HepG2 (cell line): ENCODE measurements at regions not wholly inside any gene's neighbourhood (a gene's known extent, or its start where the extent isn't known, plus 50 kb on each side); places are given as distances from the start of the nearest gene placed in this dataset.

Experiments
- ATAC-seq: fragments of 200-7000 bp; cut with Tn5 transposase; 3 replicates; pipeline ENCODE4 v1.9.1; 2020; ENCODE audit warnings: mild to moderate bottlenecking, moderate library complexity
- BruUV-seq: library from RNA; stranded (reverse); fragments of 400-500 nt; replicated peaks from 2 replicates; lab custom pipeline; 2021; lab: Mats Ljungman, UMichigan
- CTCF ChIA-PET: fragments of 300-600 bp; formaldehyde crosslinking; extraction: SDS; loops from one replicate; lab custom pipeline; 2021; ENCODE audit warnings: low total read pairs, inconsistent platforms, low intra/inter-chr PET ratio; lab: Yijun Ruan, JAX
- POLR2A ChIA-PET: fragments of 350-600 bp; sonication (Branson Sonifier 250); formaldehyde crosslinking; loops from one replicate; lab custom pipeline; 2020; ENCODE audit warnings: antibody characterized with exemption, inconsistent platforms; lab: Yijun Ruan, JAX
- DNase-seq: peaks from one replicate; pipeline ENCODE4 v3.0.0-alpha.2; 2015; ENCODE audit warnings: low spot score
- FAIRE-seq: peaks from 3 replicates; lab custom pipeline; 2011; peaks lifted over from hg19 to GRCh38; lab: Jason Lieb, UNC
- H2AFZ ChIP-seq: one replicate; pipeline ENCODE4 v1.6.1; 2011; ENCODE audit warnings: low read length, inconsistent platforms
- H3K27ac ChIP-seq: fragments of 300-600 bp; 3 replicates; pipeline ENCODE4 v1.8.0; 2011; ENCODE audit warnings: mixed run types, mild to moderate bottlenecking, mixed read lengths, low read length, inconsistent platforms; ENCODE audit not compliant: insufficient read depth; ENCODE audit errors: extremely low read length
- H3K27me3 ChIP-seq, 2 experiments: fragments of 200-600 bp in 1 of 2; 2 replicates in 1 of 2; 3 replicates in 1 of 2; pipeline versions ENCODE4 v1.6.0 to v1.8.0; 2011; ENCODE audit warnings: low read length in 2 of 2, mild to moderate bottlenecking in 2 of 2, moderate library complexity in 2 of 2, inconsistent platforms in 1 of 2; ENCODE audit not compliant: insufficient read depth in 2 of 2, control insufficient read depth in 1 of 2
- H3K36me3 ChIP-seq, 2 experiments: fragments of 200-600 bp in 1 of 2; replicated peaks in 1 of 2; 2 replicates in 1 of 2; 3 replicates in 1 of 2; pipeline versions ENCODE4 v1.5.1 to v1.8.0; 2011; ENCODE audit warnings: low read length in 2 of 2, inconsistent platforms in 1 of 2; ENCODE audit not compliant: insufficient read depth in 2 of 2, control insufficient read depth in 1 of 2
- H3K4me1 ChIP-seq: 2 replicates; pipeline ENCODE4 v1.5.1; 2012; ENCODE audit warnings: low read length, inconsistent platforms; ENCODE audit not compliant: insufficient read depth
- H3K4me2 ChIP-seq: 2 replicates; pipeline ENCODE4 v1.6.0; 2011; ENCODE audit warnings: low read depth, low read length, inconsistent platforms
- H3K4me3 ChIP-seq, 3 experiments: fragments of 200-600 bp in 1 of 3; sonication (generic), shearing (Covaris generic) in 1 of 3; replicated peaks in 1 of 3; 2 replicates each; pipeline ENCODE4 v1.5.1; 2011 to 2016; ENCODE audit warnings: low read length in 3 of 3, inconsistent platforms in 2 of 3, low read depth in 2 of 3, mild to moderate bottlenecking in 2 of 3, control low read depth in 1 of 3, mixed read lengths in 1 of 3; ENCODE audit not compliant: insufficient read depth in 1 of 3
- H3K79me2 ChIP-seq: one replicate; pipeline ENCODE4 v1.6.1; 2011; ENCODE audit warnings: low read length, inconsistent platforms; ENCODE audit not compliant: insufficient read depth
- H3K9ac ChIP-seq: 2 replicates; pipeline ENCODE4 v1.6.0; 2011; ENCODE audit warnings: mild to moderate bottlenecking, low read depth, low read length, inconsistent platforms; ENCODE audit not compliant: insufficient read depth
- H3K9me3 ChIP-seq: 2 replicates; pipeline ENCODE4 v1.5.1; 2012; ENCODE audit warnings: mild to moderate bottlenecking, low read length
- H4K20me1 ChIP-seq: 2 replicates; pipeline ENCODE4 v1.6.0; 2011; ENCODE audit warnings: inconsistent platforms, mild to moderate bottlenecking, low read length, moderate library complexity; ENCODE audit not compliant: insufficient read depth
- CEBPG ChIP-seq: IDR thresholded peaks from 2 replicates; pipeline ENCODE4 v1.6.1; 2016
- ESRRA ChIP-seq: sonication (generic); formaldehyde crosslinking; IDR thresholded peaks from 2 replicates; pipeline ENCODE4 v1.5.1; 2020; ENCODE audit warnings: mild to moderate bottlenecking, low read depth, missing genetic modification reagents
- GATAD2A ChIP-seq: IDR thresholded peaks from 2 replicates; pipeline ENCODE4 v1.6.1; 2016
- HNF4G ChIP-seq, 2 experiments: sonication (generic) in 1 of 2; formaldehyde crosslinking in 1 of 2; IDR thresholded peaks; 2 replicates each; pipeline versions ENCODE4 v1.4.0 to v1.6.1; 2011 to 2020; ENCODE audit warnings: borderline replicate concordance in 2 of 2, low read depth in 2 of 2, mild to moderate bottlenecking in 2 of 2, low read length in 1 of 2, missing genetic modification reagents in 1 of 2, moderate library complexity in 1 of 2
- HNRNPLL ChIP-seq: fragments of 200-400 bp; formaldehyde crosslinking; IDR thresholded peaks from 2 replicates; pipeline ENCODE4 v1.6.1; 2017; ENCODE audit warnings: mild to moderate bottlenecking, low read depth, low read length; ENCODE audit not compliant: poor library complexity, severe bottlenecking
- NFATC3 ChIP-seq: sonication (generic); formaldehyde crosslinking; IDR thresholded peaks from 2 replicates; pipeline ENCODE4 v1.5.1; 2020; ENCODE audit warnings: mild to moderate bottlenecking, missing genetic modification reagents
- ZNF24 ChIP-seq: fragments of 450-650 bp; IDR thresholded peaks from 2 replicates; pipeline ENCODE4 v1.6.1; 2017; ENCODE audit warnings: antibody characterized with exemption, mild to moderate bottlenecking
- ZNF530 ChIP-seq: sonication (generic); formaldehyde crosslinking; IDR thresholded peaks from 2 replicates; pipeline ENCODE4 v1.5.0; 2020; ENCODE audit warnings: low read depth, mild to moderate bottlenecking, missing genetic modification reagents
- WGBS: methylation state at CpG from one replicate; pipeline ENCODE4 v1.1.6; 2017; ENCODE audit warnings: low lambda C conversion rate; 5-methylcytosine and 5-hydroxymethylcytosine counted together
- in situ Hi-C: cut with HindIII; loops from 2 replicates; pipeline ENCODE4 v1.10.0; 2017; ENCODE audit warnings: low pct_unique_long_range_greater_than_20kb; ENCODE audit not compliant: extremely low pct_ligation_motif_present
- intact Hi-C: fragments of 100-400 bp; cut with micrococcal nuclease; formaldehyde crosslinking; loops from one replicate; pipeline ENCODE4 v1.10.0; 2022; ENCODE audit not compliant: unreplicated experiment
- TF ChIP-seq, protein P1 (sequence below): sonication (generic); formaldehyde crosslinking; IDR thresholded peaks from 2 replicates; pipeline ENCODE4 v1.8.0; 2022; ENCODE audit warnings: mild to moderate bottlenecking, missing genetic modification reagents, moderate library complexity
- TF ChIP-seq, protein P2 (sequence below): sonication (generic); formaldehyde crosslinking; IDR thresholded peaks from 2 replicates; pipeline ENCODE4 v1.4.0; 2020; ENCODE audit warnings: missing genetic modification reagents

GRCh38 chr4:37139987-37140386 is 104.6 kb upstream of the NWD2 start (continued):
- TF ChIP-seq HNRNPLL: no peak
- no peak for TF ChIP-seq ZNF24
- no peak for TF ChIP-seq CEBPG (CRISPR knock-in tag)
- TF ChIP-seq ESRRA (CRISPR knock-in tag): no peak
- no peak for TF ChIP-seq NFATC3 (CRISPR knock-in tag)
- TF ChIP-seq, all 625 proteins: peak for 0

DNA sequence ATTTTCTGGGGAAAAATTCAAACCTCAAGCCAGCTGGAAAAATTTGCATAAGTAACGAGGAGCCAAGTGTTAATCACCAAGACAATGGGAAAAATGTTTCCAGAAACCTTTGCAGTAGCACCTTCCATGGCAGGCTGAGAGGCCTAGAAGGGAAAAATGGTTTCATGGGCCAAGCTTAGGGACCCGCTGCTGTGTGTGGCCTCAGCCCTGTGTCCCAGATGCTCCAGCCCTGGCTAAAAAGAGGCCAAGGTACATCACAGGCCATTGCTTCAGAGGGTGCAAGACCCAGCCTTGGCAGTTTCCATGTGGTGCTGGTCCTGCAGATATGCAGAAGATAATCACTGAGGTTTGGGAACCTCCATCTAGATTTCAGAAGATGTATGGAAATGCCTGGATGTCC is 98.3 kb upstream of the NWD2 start:
- no peak overlapping the region for H3K4me2 ChIP-seq
- no peak overlapping the region for H3K9ac ChIP-seq
- H3K4me1 ChIP-seq: no peaks in the 10 kb centered on the region
- no peaks in the 10 kb centered on the region for H3K79me2 ChIP-seq
- FAIRE-seq (no peak), ATAC-seq (no peak), DNase-seq (no peak)
- H2AFZ ChIP-seq: no peak overlapping the region
- ChIA-PET POLR2A (no interaction called here), CTCF (no interaction called here)
- H3K36me3 ChIP-seq: no peaks in the 10 kb centered on the region
- BruUV-seq: no TSS peak
- H4K20me1 ChIP-seq: no peaks in the 10 kb centered on the region
- TF ChIP-seq, protein P1, sequence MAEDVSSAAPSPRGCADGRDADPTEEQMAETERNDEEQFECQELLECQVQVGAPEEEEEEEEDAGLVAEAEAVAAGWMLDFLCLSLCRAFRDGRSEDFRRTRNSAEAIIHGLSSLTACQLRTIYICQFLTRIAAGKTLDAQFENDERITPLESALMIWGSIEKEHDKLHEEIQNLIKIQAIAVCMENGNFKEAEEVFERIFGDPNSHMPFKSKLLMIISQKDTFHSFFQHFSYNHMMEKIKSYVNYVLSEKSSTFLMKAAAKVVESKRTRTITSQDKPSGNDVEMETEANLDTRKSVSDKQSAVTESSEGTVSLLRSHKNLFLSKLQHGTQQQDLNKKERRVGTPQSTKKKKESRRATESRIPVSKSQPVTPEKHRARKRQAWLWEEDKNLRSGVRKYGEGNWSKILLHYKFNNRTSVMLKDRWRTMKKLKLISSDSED (CRISPR knock-in tag): no peak
- no peak for TF ChIP-seq HNF4G (IDR thresholded peaks at IDR 0.05; ENCODE audit: borderline replicate concordance, low read depth, low read length)
- no peak for TF ChIP-seq HNF4G (CRISPR knock-in tag; IDR thresholded peaks at IDR 0.05; ENCODE audit: borderline replicate concordance, low read depth)
- TF ChIP-seq ZNF530 (CRISPR knock-in tag): no peak
- TF ChIP-seq, protein P2, sequence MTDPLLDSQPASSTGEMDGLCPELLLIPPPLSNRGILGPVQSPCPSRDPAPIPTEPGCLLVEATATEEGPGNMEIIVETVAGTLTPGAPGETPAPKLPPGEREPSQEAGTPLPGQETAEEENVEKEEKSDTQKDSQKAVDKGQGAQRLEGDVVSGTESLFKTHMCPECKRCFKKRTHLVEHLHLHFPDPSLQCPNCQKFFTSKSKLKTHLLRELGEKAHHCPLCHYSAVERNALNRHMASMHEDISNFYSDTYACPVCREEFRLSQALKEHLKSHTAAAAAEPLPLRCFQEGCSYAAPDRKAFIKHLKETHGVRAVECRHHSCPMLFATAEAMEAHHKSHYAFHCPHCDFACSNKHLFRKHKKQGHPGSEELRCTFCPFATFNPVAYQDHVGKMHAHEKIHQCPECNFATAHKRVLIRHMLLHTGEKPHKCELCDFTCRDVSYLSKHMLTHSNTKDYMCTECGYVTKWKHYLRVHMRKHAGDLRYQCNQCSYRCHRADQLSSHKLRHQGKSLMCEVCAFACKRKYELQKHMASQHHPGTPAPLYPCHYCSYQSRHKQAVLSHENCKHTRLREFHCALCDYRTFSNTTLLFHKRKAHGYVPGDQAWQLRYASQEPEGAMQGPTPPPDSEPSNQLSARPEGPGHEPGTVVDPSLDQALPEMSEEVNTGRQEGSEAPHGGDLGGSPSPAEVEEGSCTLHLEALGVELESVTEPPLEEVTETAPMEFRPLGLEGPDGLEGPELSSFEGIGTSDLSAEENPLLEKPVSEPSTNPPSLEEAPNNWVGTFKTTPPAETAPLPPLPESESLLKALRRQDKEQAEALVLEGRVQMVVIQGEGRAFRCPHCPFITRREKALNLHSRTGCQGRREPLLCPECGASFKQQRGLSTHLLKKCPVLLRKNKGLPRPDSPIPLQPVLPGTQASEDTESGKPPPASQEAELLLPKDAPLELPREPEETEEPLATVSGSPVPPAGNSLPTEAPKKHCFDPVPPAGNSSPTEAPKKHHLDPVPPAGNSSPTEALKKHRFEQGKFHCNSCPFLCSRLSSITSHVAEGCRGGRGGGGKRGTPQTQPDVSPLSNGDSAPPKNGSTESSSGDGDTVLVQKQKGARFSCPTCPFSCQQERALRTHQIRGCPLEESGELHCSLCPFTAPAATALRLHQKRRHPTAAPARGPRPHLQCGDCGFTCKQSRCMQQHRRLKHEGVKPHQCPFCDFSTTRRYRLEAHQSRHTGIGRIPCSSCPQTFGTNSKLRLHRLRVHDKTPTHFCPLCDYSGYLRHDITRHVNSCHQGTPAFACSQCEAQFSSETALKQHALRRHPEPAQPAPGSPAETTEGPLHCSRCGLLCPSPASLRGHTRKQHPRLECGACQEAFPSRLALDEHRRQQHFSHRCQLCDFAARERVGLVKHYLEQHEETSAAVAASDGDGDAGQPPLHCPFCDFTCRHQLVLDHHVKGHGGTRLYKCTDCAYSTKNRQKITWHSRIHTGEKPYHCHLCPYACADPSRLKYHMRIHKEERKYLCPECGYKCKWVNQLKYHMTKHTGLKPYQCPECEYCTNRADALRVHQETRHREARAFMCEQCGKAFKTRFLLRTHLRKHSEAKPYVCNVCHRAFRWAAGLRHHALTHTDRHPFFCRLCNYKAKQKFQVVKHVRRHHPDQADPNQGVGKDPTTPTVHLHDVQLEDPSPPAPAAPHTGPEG: no peak
- TF ChIP-seq GATAD2A (CRISPR knock-in tag): no peak
- no peak overlapping the region for H3K27ac ChIP-seq
- intact Hi-C loops: no loop called here
- H3K9me3 ChIP-seq: 0 out of 2 replicates have a peak, but pooled peaks cover 7% of the 10 kb centered on the region
- no peaks in the 10 kb centered on the region; a peak in 1 of 5 replicates for H3K27me3 ChIP-seq
- no peak overlapping the region for H3K4me3 ChIP-seq
- in situ Hi-C loops: no loop called here
- 0% methylated on average over 2 of the region's 2 CpGs for WGBS
